Natural killer cell (primary cell): ENCODE measurements at regions not wholly inside any gene's neighbourhood (a gene's known extent, or its start where the extent isn't known, plus 50 kb on each side); places are given as distances from the start of the nearest gene placed in this dataset.
"Not testable (repeated sequence)": the region's sequence is repeated elsewhere in the genome, so short reads cannot be mapped to it uniquely, and the experiment has no call there.

Experiments
- ATAC-seq, 3 donors: fragments of 150-1000 bp in 2 of 3; fragments of 200-7000 bp in 1 of 3; cut with Tn5 transposase; 1 replicate in 1 of 3; 2 replicates in 2 of 3; pipeline ENCODE4 v1.10.0; 2021; ENCODE audit warnings: mild to moderate bottlenecking in 2 of 3, moderate library complexity in 2 of 3
- DNase-seq, 2 donors: peaks; one replicate each; pipeline versions ENCODE4 v3.0.0 to v3.0.0-alpha.2; 2013 to 2021; ENCODE audit warnings: mixed read lengths in 1 of 2
- H3K27ac ChIP-seq: one replicate; pipeline ENCODE4 v1.5.1; 2013; ENCODE audit warnings: mild to moderate bottlenecking, low read length
- H3K27me3 ChIP-seq: one replicate; pipeline ENCODE4 v1.6.1; 2013; ENCODE audit warnings: low read length; ENCODE audit not compliant: control insufficient read depth, insufficient read depth
- H3K36me3 ChIP-seq: one replicate; pipeline ENCODE4 v1.6.1; 2013; ENCODE audit warnings: low read length; ENCODE audit not compliant: control insufficient read depth, insufficient read depth
- H3K4me1 ChIP-seq: one replicate; pipeline ENCODE4 v1.6.1; 2013; ENCODE audit warnings: low read length; ENCODE audit not compliant: control insufficient read depth, insufficient read depth
- H3K4me3 ChIP-seq: one replicate; pipeline ENCODE4 v1.5.1; 2013; ENCODE audit warnings: low read length
- H3K9me3 ChIP-seq: one replicate; pipeline ENCODE4 v1.6.1; 2013; ENCODE audit warnings: low read length; ENCODE audit not compliant: control insufficient read depth, insufficient read depth
- H3K27ac Mint-ChIP-seq, 2 donors: one replicate each; pipeline ENCODE4 v1.8.0; 2022; ENCODE audit warnings: mild to moderate bottlenecking in 2 of 2, mixed read lengths in 2 of 2, moderate library complexity in 1 of 2
- H3K27me3 Mint-ChIP-seq, 2 donors: one replicate each; pipeline ENCODE4 v1.8.0; 2022; ENCODE audit warnings: low read depth in 2 of 2, mixed read lengths in 2 of 2
- H3K36me3 Mint-ChIP-seq: one replicate; pipeline ENCODE4 v1.8.0; 2022; ENCODE audit warnings: mixed read lengths
- H3K4me1 Mint-ChIP-seq, 2 donors: one replicate each; pipeline ENCODE4 v1.8.0; 2022; ENCODE audit warnings: mixed read lengths in 2 of 2
- H3K4me3 Mint-ChIP-seq: one replicate; pipeline ENCODE4 v1.8.0; 2022; ENCODE audit warnings: mild to moderate bottlenecking, moderate library complexity, mixed read lengths
- H3K9me3 Mint-ChIP-seq, 2 donors: one replicate each; pipeline ENCODE4 v1.8.0; 2022; ENCODE audit warnings: mixed read lengths in 2 of 2
- WGBS: methylation state at CpG from one replicate; pipeline ENCODE4 v1.1.7; 2013; ENCODE audit warnings: missing lambda C conversion rate; ENCODE audit not compliant: insufficient coverage; 5-methylcytosine and 5-hydroxymethylcytosine counted together
- intact Hi-C: fragments of 100-400 bp; cut with micrococcal nuclease; formaldehyde crosslinking; loops from one replicate; pipeline ENCODE4 v1.14.2; 2022
- TF ChIP-seq, protein P1 (sequence below): fragments of 200-600 bp; IDR thresholded peaks from one replicate; pipeline ENCODE4 v1.8.0; 2022; ENCODE audit warnings: antibody characterized with exemption

DNA sequence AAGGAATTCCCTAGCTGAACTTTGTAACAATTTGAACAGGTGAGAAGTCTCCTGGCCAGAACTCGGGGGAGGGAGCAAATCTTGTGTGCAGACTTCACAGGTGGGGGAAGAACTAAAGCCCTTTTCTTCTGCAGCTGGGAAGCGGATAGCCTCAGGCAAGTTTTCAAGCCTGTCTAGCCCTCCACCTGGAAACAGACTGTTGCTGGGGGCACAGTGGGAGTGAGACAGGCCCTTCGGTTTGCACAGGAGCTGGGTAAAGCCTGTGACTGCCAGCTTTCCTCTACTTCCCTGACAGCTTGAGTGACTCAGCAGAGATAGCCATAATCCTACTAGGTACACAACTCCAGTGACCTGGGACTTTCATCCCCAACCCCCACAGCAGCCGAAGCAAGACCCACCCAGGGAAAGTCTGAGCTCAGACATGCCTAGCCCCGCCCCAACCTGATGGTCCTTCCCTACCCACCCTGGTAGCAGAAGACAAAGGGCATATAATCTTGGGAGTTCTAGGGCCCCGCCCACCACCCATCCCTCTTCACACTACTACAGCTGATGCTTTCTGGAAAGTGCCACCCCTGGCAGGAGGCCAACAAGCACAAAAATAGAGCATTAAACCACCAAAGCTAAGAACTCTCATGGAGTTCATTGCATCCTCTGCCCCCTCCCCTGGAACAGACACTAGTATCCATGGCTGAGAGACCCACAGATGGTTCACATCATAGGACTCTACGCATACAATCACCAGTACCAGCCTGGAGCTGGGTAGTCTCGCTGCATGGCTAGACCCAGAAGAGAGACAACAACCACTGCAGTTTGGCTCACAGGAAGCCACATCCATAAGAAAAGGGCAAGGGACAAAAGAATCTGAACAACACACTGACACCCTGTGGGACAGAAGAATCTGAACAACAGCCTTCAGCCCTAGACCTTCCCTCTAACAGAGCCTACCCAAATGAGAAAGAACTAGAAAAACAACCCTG is 479.0 kb downstream of the RAP2B start:
- TF ChIP-seq, protein P1, sequence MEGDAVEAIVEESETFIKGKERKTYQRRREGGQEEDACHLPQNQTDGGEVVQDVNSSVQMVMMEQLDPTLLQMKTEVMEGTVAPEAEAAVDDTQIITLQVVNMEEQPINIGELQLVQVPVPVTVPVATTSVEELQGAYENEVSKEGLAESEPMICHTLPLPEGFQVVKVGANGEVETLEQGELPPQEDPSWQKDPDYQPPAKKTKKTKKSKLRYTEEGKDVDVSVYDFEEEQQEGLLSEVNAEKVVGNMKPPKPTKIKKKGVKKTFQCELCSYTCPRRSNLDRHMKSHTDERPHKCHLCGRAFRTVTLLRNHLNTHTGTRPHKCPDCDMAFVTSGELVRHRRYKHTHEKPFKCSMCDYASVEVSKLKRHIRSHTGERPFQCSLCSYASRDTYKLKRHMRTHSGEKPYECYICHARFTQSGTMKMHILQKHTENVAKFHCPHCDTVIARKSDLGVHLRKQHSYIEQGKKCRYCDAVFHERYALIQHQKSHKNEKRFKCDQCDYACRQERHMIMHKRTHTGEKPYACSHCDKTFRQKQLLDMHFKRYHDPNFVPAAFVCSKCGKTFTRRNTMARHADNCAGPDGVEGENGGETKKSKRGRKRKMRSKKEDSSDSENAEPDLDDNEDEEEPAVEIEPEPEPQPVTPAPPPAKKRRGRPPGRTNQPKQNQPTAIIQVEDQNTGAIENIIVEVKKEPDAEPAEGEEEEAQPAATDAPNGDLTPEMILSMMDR, result no peak
- no peak for ATAC-seq
- WGBS, result 91% methylated on average over 8 of the region's 8 CpGs
- Mint-ChIP-seq H3K27ac (no peak overlapping the region), H3K27me3 (no peaks in the 10 kb centered on the region), H3K9me3 (no peaks in the 10 kb centered on the region), H3K4me1 (peaks cover 0 to 6% of the 10 kb centered on the region in 2 donors), H3K4me3 (no peak overlapping the region), H3K36me3 (no peaks in the 10 kb centered on the region)
- DNase-seq, result no peak
- Histone ChIP-seq H3K9me3 (no peaks in the 10 kb centered on the region), H3K4me1 (no peaks in the 10 kb centered on the region), H3K4me3 (no peak overlapping the region), H3K27ac (no peak overlapping the region), H3K36me3 (no peaks in the 10 kb centered on the region), H3K27me3 (no peaks in the 10 kb centered on the region)
- intact Hi-C loops, result no loop called here

DNA sequence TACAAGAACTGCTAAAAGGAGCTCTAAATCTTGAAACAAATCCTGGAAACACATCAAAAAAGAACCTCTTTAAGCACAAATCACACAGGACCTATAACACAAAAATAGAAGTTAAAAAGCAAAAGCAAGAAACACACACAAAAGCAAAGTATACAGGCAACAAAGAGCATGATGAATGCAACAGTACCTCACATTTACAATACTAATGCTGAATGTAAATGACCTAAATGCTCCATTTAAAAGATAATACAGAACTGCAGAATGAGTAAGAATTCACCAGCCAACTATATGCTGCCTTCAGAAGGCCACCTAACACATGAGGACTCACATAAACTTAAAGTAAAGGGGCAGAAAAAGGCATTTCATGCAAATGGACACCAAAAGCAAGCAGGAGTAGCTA is 478.6 kb upstream of the ARHGEF26 start:
- ATAC-seq, result not testable (repeated sequence)

DNA sequence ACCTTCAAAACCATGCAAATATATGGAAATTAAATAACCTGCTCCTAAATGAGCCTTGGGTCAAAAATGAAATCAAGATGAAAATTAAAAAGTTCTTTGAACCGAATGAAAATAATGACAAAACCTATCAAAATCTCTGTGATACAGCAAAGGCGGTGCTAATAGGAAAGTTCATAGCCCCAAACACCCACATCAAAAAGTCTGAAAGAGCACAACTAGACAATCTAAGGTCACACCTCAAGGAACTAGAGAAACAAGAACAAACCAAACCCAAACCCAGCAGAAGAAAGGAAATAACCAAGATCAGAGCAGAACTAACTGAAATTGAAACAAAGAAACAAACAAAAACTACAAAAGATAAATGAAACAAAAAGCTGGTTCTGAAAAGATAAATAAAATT is 477.7 kb upstream of the ARHGEF26 start:
- H3K27ac ChIP-seq, H3K4me3 ChIP-seq, H3K36me3 Mint-ChIP-seq, H3K4me1 Mint-ChIP-seq, H3K9me3 ChIP-seq, H3K27me3 Mint-ChIP-seq, H3K9me3 Mint-ChIP-seq, H3K36me3 ChIP-seq, H3K27ac Mint-ChIP-seq, H3K4me3 Mint-ChIP-seq, H3K27me3 ChIP-seq, H3K4me1 ChIP-seq, ATAC-seq, intact Hi-C loops: not testable (repeated sequence)
- WGBS, result 11% methylated on average over 2 of the region's 2 CpGs
- DNase-seq, result peak in 1 of 2 donors; percentile 52

More for the DNA sequence above, 478.6 kb upstream of the ARHGEF26 start:
- H3K4me3 ChIP-seq, H3K9me3 ChIP-seq, H3K4me1 Mint-ChIP-seq, H3K36me3 Mint-ChIP-seq, H3K9me3 Mint-ChIP-seq, H3K27me3 ChIP-seq, intact Hi-C loops, H3K4me3 Mint-ChIP-seq, DNase-seq, H3K27ac ChIP-seq, H3K27ac Mint-ChIP-seq, H3K36me3 ChIP-seq, H3K27me3 Mint-ChIP-seq, H3K4me1 ChIP-seq: not testable (repeated sequence)

DNA sequence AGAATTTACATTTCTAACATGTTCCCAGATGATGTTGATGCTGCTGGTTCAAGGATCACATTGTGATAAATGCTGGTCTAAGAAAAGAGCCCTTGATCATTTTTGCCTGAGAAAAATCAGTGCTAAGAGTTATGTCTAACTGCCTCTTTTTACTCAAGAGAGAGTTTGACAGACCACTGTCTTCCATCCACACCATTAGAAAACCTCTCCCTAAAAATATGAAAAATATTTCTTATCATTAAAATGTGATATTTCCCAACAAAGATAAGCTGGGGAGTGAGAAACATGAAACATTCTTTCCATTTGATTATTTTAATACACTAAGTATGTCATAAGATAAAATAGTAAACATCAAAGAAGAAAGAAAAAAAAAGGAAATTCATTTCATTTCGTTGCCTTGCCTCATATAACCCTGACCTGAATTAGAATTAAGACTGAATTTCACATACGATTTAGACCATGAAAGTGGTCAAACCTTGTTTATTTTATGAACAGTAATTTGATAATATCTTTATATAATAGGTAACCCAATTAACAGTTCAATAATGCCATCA is 471.8 kb upstream of the ARHGEF26 start:
- DNase-seq (no peak), ATAC-seq (no peak)
- no peaks in the 10 kb centered on the region for H3K4me1 Mint-ChIP-seq
- Histone ChIP-seq H3K27me3 (no peaks in the 10 kb centered on the region), H3K36me3 (no peaks in the 10 kb centered on the region), H3K27ac (no peak overlapping the region), H3K4me3 (no peak overlapping the region), H3K4me1 (no peaks in the 10 kb centered on the region), H3K9me3 (no peaks in the 10 kb centered on the region)
- WGBS, result no CpG with 5 or more reads among the region's 2 CpGs
- TF ChIP-seq, protein P1, result no peak
- no peak overlapping the region for H3K4me3 Mint-ChIP-seq
- no peak overlapping the region for H3K27ac Mint-ChIP-seq
- H3K27me3 Mint-ChIP-seq, result peaks cover 8 to 23% of the 10 kb centered on the region in 2 donors
- H3K9me3 Mint-ChIP-seq, result no peaks in the 10 kb centered on the region
- no peaks in the 10 kb centered on the region for H3K36me3 Mint-ChIP-seq
- intact Hi-C loops, result no loop called here
